ENCODE measurements at regions not wholly inside any gene's neighbourhood (a gene's known extent, or its start where the extent isn't known, plus 50 kb on each side); places are given as distances from the start of the nearest gene placed in this dataset.

GRCh38 chr20:51886341-51886740 is 84.0 kb upstream of the SALL4 start:
- Histone ChIP-seq H3K4me1 (ENCODE audit: insufficient read depth, low read length, poor library complexity, severe bottlenecking) (peaks cover 16% of the 10 kb centered on the region), H3K4me3 (ENCODE audit: low read length, poor library complexity, severe bottlenecking) (no peak overlapping the region), H3K4me2 (ENCODE audit: low read depth, low read length, poor library complexity, severe bottlenecking) (no peak overlapping the region), H3K9me2 (replicated peaks; ENCODE audit: low read depth, low read length) (no peaks in the 10 kb centered on the region), H3K9ac (ENCODE audit: low read depth, low read length, poor library complexity, severe bottlenecking) (no peak overlapping the region), H3K36me3 (ENCODE audit: insufficient read depth, low read length) (no peaks in the 10 kb centered on the region), H2AFZ (ENCODE audit: low read length) (no peak overlapping the region), H4K20me1 (ENCODE audit: insufficient read depth, low read length, poor library complexity, severe bottlenecking) (no peaks in the 10 kb centered on the region), H3K27me3 (ENCODE audit: insufficient read depth, low read length, poor library complexity, severe bottlenecking) (no peaks in the 10 kb centered on the region), H3K9me3 (ENCODE audit: insufficient read depth, low read depth, low read length) (no peaks in the 10 kb centered on the region), H3F3A (ENCODE audit: low read depth) (no peaks in the 10 kb centered on the region), H3K79me2 (ENCODE audit: insufficient read depth, low read length) (no peaks in the 10 kb centered on the region)
- TF ChIP-seq EZH2phosphoT487 (IDR thresholded peaks at IDR 0.05; ENCODE audit: borderline replicate concordance) = no peak
- no peak for TF ChIP-seq CTCF (conservative IDR thresholded peaks at IDR 0.05; ENCODE audit: low read length)

- no peaks in the 10 kb centered on the region for H3K36me3 ChIP-seq (ENCODE audit: insufficient read depth, low read length)
- no peaks in the 10 kb centered on the region for H3K9me3 ChIP-seq (ENCODE audit: insufficient read depth, low read depth, low read length)
- no peaks in the 10 kb centered on the region for H4K20me1 ChIP-seq (ENCODE audit: insufficient read depth, low read length, poor library complexity, severe bottlenecking)
- no peak overlapping the region for H2AFZ ChIP-seq (ENCODE audit: low read length)
- H3K27me3 ChIP-seq (ENCODE audit: insufficient read depth, low read length, poor library complexity, severe bottlenecking) = no peaks in the 10 kb centered on the region
- peaks cover 13% of the 10 kb centered on the region for H3K4me1 ChIP-seq (ENCODE audit: insufficient read depth, low read length, poor library complexity, severe bottlenecking)
- no peaks in the 10 kb centered on the region for H3K79me2 ChIP-seq (ENCODE audit: insufficient read depth, low read length)
- no peak overlapping the region for H3K4me2 ChIP-seq (ENCODE audit: low read depth, low read length, poor library complexity, severe bottlenecking)
- no peak for TF ChIP-seq EZH2phosphoT487 (IDR thresholded peaks at IDR 0.05; ENCODE audit: borderline replicate concordance)
- TF ChIP-seq CTCF (conservative IDR thresholded peaks at IDR 0.05; ENCODE audit: low read length) = no peak
- no peaks in the 10 kb centered on the region for H3K9me2 ChIP-seq (replicated peaks; ENCODE audit: low read depth, low read length)
- H3F3A ChIP-seq (ENCODE audit: low read depth) = no peaks in the 10 kb centered on the region
- H3K4me3 ChIP-seq (ENCODE audit: low read length, poor library complexity, severe bottlenecking) = no peak overlapping the region
- H3K9ac ChIP-seq (ENCODE audit: low read depth, low read length, poor library complexity, severe bottlenecking) = no peak overlapping the region
These were observed 82.2 kb upstream of the SALL4 start for GRCh38 chr20:51884561-51884960.

- Histone ChIP-seq H3K9ac (ENCODE audit: low read depth, low read length, poor library complexity, severe bottlenecking) (no peak overlapping the region), H3K4me1 (ENCODE audit: insufficient read depth, low read length, poor library complexity, severe bottlenecking) (peaks cover 13% of the 10 kb centered on the region), H3K4me3 (ENCODE audit: low read length, poor library complexity, severe bottlenecking) (no peak overlapping the region), H2AFZ (ENCODE audit: low read length) (no peak overlapping the region), H3K27me3 (ENCODE audit: insufficient read depth, low read length, poor library complexity, severe bottlenecking) (no peaks in the 10 kb centered on the region), H4K20me1 (ENCODE audit: insufficient read depth, low read length, poor library complexity, severe bottlenecking) (no peaks in the 10 kb centered on the region), H3K36me3 (ENCODE audit: insufficient read depth, low read length) (no peaks in the 10 kb centered on the region), H3K79me2 (ENCODE audit: insufficient read depth, low read length) (no peaks in the 10 kb centered on the region), H3K9me3 (ENCODE audit: insufficient read depth, low read depth, low read length) (no peaks in the 10 kb centered on the region), H3F3A (ENCODE audit: low read depth) (no peaks in the 10 kb centered on the region), H3K4me2 (ENCODE audit: low read depth, low read length, poor library complexity, severe bottlenecking) (no peak overlapping the region), H3K9me2 (replicated peaks; ENCODE audit: low read depth, low read length) (no peaks in the 10 kb centered on the region)
- TF ChIP-seq EZH2phosphoT487 (IDR thresholded peaks at IDR 0.05; ENCODE audit: borderline replicate concordance) = no peak
- TF ChIP-seq CTCF (conservative IDR thresholded peaks at IDR 0.05; ENCODE audit: low read length) = no peak
These were observed 77.9 kb upstream of the SALL4 start for GRCh38 chr20:51880188-51880587.
